GM20000 (cell line): ENCODE measurements at regions not wholly inside any gene's neighbourhood (a gene's known extent, or its start where the extent isn't known, plus 50 kb on each side); places are given as distances from the start of the nearest gene placed in this dataset.

Source experiments
- DNase-seq: peaks from one replicate; pipeline ENCODE4 v3.0.0; 2012; ENCODE audit warnings: low spot score
- CTCF ChIP-seq: IDR thresholded peaks from 2 replicates; pipeline ENCODE4 v1.5.1; 2012; ENCODE audit warnings: mild to moderate bottlenecking, control low read depth; ENCODE audit errors: extremely low read depth, missing control alignments

DNA sequence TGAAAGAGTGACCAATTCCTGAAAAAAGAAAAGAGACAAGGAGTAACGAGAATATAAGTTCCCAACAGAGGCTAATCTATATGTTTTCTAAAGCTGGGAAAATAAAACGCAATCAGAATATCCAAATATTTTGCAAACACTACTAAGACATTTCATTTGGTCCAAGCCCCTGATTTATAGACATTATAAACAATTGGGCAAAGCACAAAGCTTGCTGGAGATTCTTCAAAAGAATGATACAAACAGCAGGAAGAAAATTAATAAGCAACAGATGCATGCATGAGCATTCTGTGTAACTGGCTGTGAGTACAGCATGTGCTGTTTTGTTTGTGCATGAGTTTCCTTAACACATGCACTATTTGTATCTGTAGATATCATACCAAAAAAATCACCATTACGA, 552.9 kb downstream of the LTN1 start:
- TF ChIP-seq CTCF: no peak
- DNase-seq: no peak

GRCh38 chr21:28439251-28439650, 553.4 kb downstream of the LTN1 start:
- no peak for TF ChIP-seq CTCF
- DNase-seq: no peak

DNA sequence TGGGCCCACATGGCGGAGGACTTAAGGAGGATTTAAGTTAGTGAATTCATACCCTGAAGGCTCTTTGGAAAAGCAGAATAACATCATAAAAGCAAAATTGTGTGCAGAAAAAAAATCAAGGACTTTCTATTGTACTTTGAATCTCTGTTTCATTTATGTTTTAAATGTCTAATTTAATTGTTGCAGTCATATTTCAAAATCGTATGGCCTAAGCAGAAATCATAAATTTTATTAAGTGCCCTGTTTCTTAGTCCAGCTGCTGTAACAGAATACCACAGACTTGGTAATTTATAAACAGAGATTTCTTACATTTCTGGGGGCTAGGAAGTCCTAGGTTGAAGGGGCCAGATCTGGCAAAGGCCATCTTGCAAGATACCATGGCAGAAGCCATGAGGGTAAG, 555.6 kb downstream of the LTN1 start:
- TF ChIP-seq CTCF: no peak
- no peak for DNase-seq

GRCh38 chr21:28436286-28436932, 556.3 kb downstream of the LTN1 start:
- no peak for DNase-seq
- TF ChIP-seq CTCF: no peak

DNA sequence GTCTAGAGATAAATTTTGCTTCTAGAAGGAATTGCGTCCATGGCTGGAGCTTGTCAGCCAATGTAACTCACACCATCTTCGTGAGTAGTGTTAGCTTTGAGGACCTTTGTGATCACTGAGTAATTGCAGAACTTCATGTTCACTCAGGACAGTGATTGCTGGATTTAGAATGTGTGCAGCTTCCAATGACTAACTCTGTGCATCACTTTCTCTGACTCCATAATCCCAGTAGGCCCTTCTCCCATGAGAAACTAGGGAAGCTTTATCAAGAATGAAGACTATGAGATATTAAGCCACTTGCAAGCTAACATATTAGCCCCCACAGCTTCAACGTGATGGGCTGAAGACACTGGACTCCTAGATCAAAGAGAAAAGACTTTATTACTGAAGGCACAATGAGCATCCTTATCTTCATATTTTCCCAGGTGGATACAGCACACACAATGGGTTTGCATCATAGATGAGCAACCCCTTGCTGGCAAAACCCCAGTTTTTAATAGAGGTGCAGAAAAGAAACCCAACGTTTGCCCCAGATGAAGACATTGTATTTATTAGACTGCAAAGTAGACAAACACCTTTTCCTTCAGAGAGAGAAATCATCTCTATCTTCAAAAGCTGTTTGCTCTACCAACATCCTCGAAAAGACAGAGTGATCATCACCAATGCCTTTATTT, 561.0 kb downstream of the LTN1 start:
- no peak for TF ChIP-seq CTCF
- no peak for DNase-seq

- TF ChIP-seq CTCF: no peak
Measured at GRCh38 chr21:28431022-28431421, 561.7 kb downstream of the LTN1 start.

GRCh38 chr21:28429161-28429560, 563.5 kb downstream of the LTN1 start:
- TF ChIP-seq CTCF: no peak
- DNase-seq: no peak

More at GRCh38 chr21:28431022-28431421, 561.7 kb downstream of the LTN1 start:
- no peak for DNase-seq
